ENCODE measurements at regions not wholly inside any gene's neighbourhood (a gene's known extent, or its start where the extent isn't known, plus 50 kb on each side); places are given as distances from the start of the nearest gene placed in this dataset.

DNA sequence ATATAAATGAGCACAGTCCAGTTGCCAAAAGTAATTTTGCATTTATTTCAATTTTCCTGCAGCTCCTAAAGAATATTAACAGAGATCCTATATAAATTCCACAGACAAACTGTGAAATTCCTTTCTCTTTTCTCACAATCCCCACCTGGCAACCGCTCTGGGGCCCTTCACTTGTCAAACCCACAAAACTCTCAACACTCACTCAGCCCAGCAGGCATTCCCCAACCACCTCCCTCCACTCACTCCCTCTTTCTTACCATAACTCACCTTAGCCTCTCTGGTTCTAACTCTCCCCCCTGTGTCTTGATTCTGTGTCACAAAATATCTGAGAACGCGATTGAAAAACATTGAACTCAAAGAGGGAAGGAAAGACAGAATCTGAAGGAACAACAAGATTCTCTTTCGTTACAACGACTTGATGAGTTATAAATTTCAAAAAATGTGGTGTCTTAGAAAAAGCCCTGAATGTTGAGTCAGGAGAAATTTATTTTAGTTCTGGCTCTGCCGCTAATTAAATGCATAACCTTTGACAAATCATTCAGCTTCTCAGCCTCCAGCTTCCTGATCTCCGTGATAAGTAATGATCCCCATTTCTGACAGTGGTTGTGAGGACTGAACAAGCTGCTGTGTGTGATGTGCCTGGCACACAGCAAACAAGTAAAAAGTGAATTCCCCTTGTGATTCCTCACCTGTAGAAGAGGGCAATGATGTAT, 87.9 kb downstream of the UNC5CL start:
- TF ChIP-seq BRCA1 (IDR thresholded peaks at IDR 0.05; ENCODE audit: low read depth, low read length) (no peak), KDM5A (IDR thresholded peaks at IDR 0.05; ENCODE audit: low read length) (no peak), JUN (IDR thresholded peaks at IDR 0.05; ENCODE audit: low read depth, low read length) (no peak), POLR2AphosphoS5 (IDR thresholded peaks at IDR 0.05; ENCODE audit: low read depth, low read length) (no peak), POLR2A (IDR thresholded peaks at IDR 0.05; ENCODE audit: control extremely low read depth in 1 of 2, low read depth in 2 of 2, low read length in 2 of 2) (no peak), SUZ12 (IDR thresholded peaks at IDR 0.05; ENCODE audit: low read length) (no peak), SIN3A (conservative IDR thresholded peaks at IDR 0.05 in 1 of 2, IDR thresholded peaks at IDR 0.05 in 1 of 2; ENCODE audit: low read depth in 1 of 2, low read length in 2 of 2) (no peak), RAD21 (IDR thresholded peaks at IDR 0.05 in 1 of 2, conservative IDR thresholded peaks at IDR 0.05 in 1 of 2; ENCODE audit: low read depth in 2 of 2, low read length in 2 of 2) (no peak), CEBPB (IDR thresholded peaks at IDR 0.05; ENCODE audit: low read depth, low read length) (no peak), ZNF274 (IDR thresholded peaks at IDR 0.05; ENCODE audit: borderline replicate concordance, extremely low read depth, low read length) (no peak)
